CD4-positive, alpha-beta T cell (primary cell): ENCODE measurements at regions not wholly inside any gene's neighbourhood (a gene's known extent, or its start where the extent isn't known, plus 50 kb on each side); places are given as distances from the start of the nearest gene placed in this dataset.

Experiments used
- ATAC-seq: fragments of 200-7000 bp; cut with Tn5 transposase; one replicate; pipeline ENCODE4 v1.10.0; 2022; ENCODE audit warnings: mild to moderate bottlenecking; ENCODE audit not compliant: poor library complexity
- CTCF ChIA-PET: fragments of 350-600 bp; sonication (Branson Sonifier 250); formaldehyde crosslinking; loops from one replicate; lab custom pipeline; 2021; ENCODE audit warnings: antibody characterized with exemption, inconsistent platforms; lab: Charles Lee
- POLR2A ChIA-PET: fragments of 350-600 bp; sonication (Branson Sonifier 250); formaldehyde crosslinking; loops from one replicate; lab custom pipeline; 2021; ENCODE audit warnings: antibody characterized with exemption, inconsistent platforms; lab: Charles Lee
- DNase-seq, 14 experiments: peaks; one replicate each; pipeline ENCODE4 v3.0.0-alpha.2; 2013 to 2020; ENCODE audit warnings: mixed read lengths in 2 of 14
- H3K27ac ChIP-seq, 2 donors: one replicate each; pipeline versions ENCODE4 v1.5.1 to v1.7.0; 2013; ENCODE audit warnings: low read length in 2 of 2, low read depth in 1 of 2, mild to moderate bottlenecking in 1 of 2
- H3K27me3 ChIP-seq, 2 experiments: 1 replicate in 1 of 2; 2 replicates in 1 of 2; pipeline versions ENCODE4 v1.6.1 to v1.7.0; 2013; ENCODE audit warnings: low read length in 2 of 2, control low read depth in 1 of 2, mild to moderate bottlenecking in 1 of 2, moderate library complexity in 1 of 2; ENCODE audit not compliant: insufficient read depth in 2 of 2, control insufficient read depth in 1 of 2
- H3K36me3 ChIP-seq: one replicate; pipeline ENCODE4 v1.6.1; 2013; ENCODE audit warnings: low read length, control low read depth; ENCODE audit not compliant: insufficient read depth
- H3K4me1 ChIP-seq: one replicate; pipeline ENCODE4 v1.6.1; 2013; ENCODE audit warnings: low read length, control low read depth; ENCODE audit not compliant: insufficient read depth
- H3K4me3 ChIP-seq: one replicate; pipeline ENCODE4 v1.5.1; 2013; ENCODE audit warnings: mild to moderate bottlenecking, low read length, moderate library complexity
- H3K9me3 ChIP-seq, 2 experiments: 1 replicate in 1 of 2; 2 replicates in 1 of 2; pipeline versions ENCODE4 v1.6.1 to v1.7.0; 2013; ENCODE audit warnings: low read length in 2 of 2, mild to moderate bottlenecking in 2 of 2, control low read depth in 1 of 2, moderate library complexity in 1 of 2; ENCODE audit not compliant: control insufficient read depth in 1 of 2, insufficient read depth in 1 of 2
- H3K27ac Mint-ChIP-seq: one replicate; pipeline ENCODE4 v1.8.0; 2020; ENCODE audit warnings: mixed read lengths
- H3K27me3 Mint-ChIP-seq: one replicate; pipeline ENCODE4 v1.8.0; 2021; ENCODE audit warnings: mixed read lengths
- H3K36me3 Mint-ChIP-seq: one replicate; pipeline ENCODE4 v1.8.0; 2021; ENCODE audit warnings: low read depth, mixed read lengths
- H3K4me1 Mint-ChIP-seq: one replicate; pipeline ENCODE4 v1.8.0; 2021; ENCODE audit warnings: low read depth, mixed read lengths
- H3K4me3 Mint-ChIP-seq: one replicate; pipeline ENCODE4 v1.8.0; 2020; ENCODE audit warnings: mild to moderate bottlenecking, mixed read lengths
- H3K9me3 Mint-ChIP-seq: one replicate; pipeline ENCODE4 v1.8.0; 2020; ENCODE audit warnings: mixed read lengths
- intact Hi-C, 2 experiments: fragments of 100-400 bp; cut with DNase I in 1 of 2; cut with micrococcal nuclease in 1 of 2; formaldehyde crosslinking; loops; one replicate each; pipeline versions ENCODE4 v1.15.1 to v1.9.0; 2023 to 2025; cut with DNase I, micrococcal nuclease
- TF ChIP-seq, protein P1 (sequence below): fragments of 200-600 bp; IDR thresholded peaks from one replicate; pipeline ENCODE4 v1.8.0; 2022; ENCODE audit warnings: antibody characterized with exemption, mild to moderate bottlenecking

DNA sequence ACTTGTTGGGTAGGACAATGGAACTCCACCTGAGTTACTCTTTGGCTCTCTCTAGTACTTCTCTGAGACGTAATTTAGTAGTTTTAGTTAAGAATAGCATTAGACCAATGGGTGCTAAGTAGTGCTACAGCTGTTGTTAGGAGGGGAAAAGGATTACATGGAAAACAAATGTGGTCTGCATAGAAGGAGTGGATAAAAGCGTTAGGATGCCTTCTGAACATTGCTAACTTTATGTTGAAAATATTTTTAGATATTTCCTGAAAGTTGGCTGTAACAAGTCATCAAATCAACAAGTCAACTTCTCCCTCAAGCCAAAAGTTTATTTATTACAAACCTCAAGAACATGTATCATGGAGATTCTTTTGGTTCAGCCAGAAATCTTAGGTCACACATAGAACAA is 409.5 kb upstream of the MEF2C start:
- POLR2A ChIA-PET = no interaction called here
- no peak overlapping the region for H3K27ac ChIP-seq
- H3K4me1 Mint-ChIP-seq = no peaks in the 10 kb centered on the region

GRCh38 chr5:89289604-89290003 is 406.6 kb upstream of the MEF2C start:
- H3K4me3 Mint-ChIP-seq = no peak overlapping the region
- ATAC-seq (no peak), DNase-seq (no peak)
- no peak overlapping the region for H3K4me3 ChIP-seq
- no peak overlapping the region for H3K27ac ChIP-seq
- no peaks in the 10 kb centered on the region for H3K9me3 Mint-ChIP-seq
- H3K9me3 ChIP-seq = no peaks in the 10 kb centered on the region
- TF ChIP-seq, protein P1, sequence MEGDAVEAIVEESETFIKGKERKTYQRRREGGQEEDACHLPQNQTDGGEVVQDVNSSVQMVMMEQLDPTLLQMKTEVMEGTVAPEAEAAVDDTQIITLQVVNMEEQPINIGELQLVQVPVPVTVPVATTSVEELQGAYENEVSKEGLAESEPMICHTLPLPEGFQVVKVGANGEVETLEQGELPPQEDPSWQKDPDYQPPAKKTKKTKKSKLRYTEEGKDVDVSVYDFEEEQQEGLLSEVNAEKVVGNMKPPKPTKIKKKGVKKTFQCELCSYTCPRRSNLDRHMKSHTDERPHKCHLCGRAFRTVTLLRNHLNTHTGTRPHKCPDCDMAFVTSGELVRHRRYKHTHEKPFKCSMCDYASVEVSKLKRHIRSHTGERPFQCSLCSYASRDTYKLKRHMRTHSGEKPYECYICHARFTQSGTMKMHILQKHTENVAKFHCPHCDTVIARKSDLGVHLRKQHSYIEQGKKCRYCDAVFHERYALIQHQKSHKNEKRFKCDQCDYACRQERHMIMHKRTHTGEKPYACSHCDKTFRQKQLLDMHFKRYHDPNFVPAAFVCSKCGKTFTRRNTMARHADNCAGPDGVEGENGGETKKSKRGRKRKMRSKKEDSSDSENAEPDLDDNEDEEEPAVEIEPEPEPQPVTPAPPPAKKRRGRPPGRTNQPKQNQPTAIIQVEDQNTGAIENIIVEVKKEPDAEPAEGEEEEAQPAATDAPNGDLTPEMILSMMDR = no peak
- H3K36me3 ChIP-seq = no peaks in the 10 kb centered on the region
- no peaks in the 10 kb centered on the region for H3K4me1 Mint-ChIP-seq
- intact Hi-C loops = no loop called here
- no peaks in the 10 kb centered on the region for H3K27me3 Mint-ChIP-seq
- ChIA-PET CTCF (no interaction called here), POLR2A (no interaction called here)
- no peaks in the 10 kb centered on the region for H3K36me3 Mint-ChIP-seq
- no peaks in the 10 kb centered on the region for H3K4me1 ChIP-seq
- no peaks in the 10 kb centered on the region for H3K27me3 ChIP-seq
- no peak overlapping the region for H3K27ac Mint-ChIP-seq

More for the DNA sequence above, 409.5 kb upstream of the MEF2C start:
- no peaks in the 10 kb centered on the region for H3K36me3 ChIP-seq
- Mint-ChIP-seq H3K9me3 (no peaks in the 10 kb centered on the region), H3K36me3 (no peaks in the 10 kb centered on the region), H3K27ac (no peak overlapping the region), H3K4me3 (no peak overlapping the region), H3K27me3 (no peaks in the 10 kb centered on the region)
- DNase-seq (no peak), ATAC-seq (no peak)
- no peak overlapping the region for H3K4me3 ChIP-seq
- no peaks in the 10 kb centered on the region for H3K9me3 ChIP-seq
- H3K4me1 ChIP-seq = no peaks in the 10 kb centered on the region
- intact Hi-C loops = no loop called here
- no peaks in the 10 kb centered on the region for H3K27me3 ChIP-seq
- TF ChIP-seq, protein P1 = no peak
- CTCF ChIA-PET = no interaction called here

GRCh38 chr5:89287964-89288363 is 405.0 kb upstream of the MEF2C start:
- no peaks in the 10 kb centered on the region for H3K9me3 Mint-ChIP-seq

More at GRCh38 chr5:89287964-89288363, 405.0 kb upstream of the MEF2C start:
- POLR2A ChIA-PET = no interaction called here
- no peak overlapping the region for H3K27ac Mint-ChIP-seq
- no peaks in the 10 kb centered on the region for H3K27me3 ChIP-seq
- no peak overlapping the region for H3K27ac ChIP-seq
- intact Hi-C loops = no loop called here
- no peak for DNase-seq
- H3K4me3 ChIP-seq = no peak overlapping the region
- CTCF ChIA-PET = no interaction called here
- no peaks in the 10 kb centered on the region for H3K4me1 ChIP-seq
- no peak overlapping the region for H3K4me3 Mint-ChIP-seq
- no peaks in the 10 kb centered on the region for H3K36me3 ChIP-seq
- H3K36me3 Mint-ChIP-seq = no peaks in the 10 kb centered on the region
- H3K27me3 Mint-ChIP-seq = no peaks in the 10 kb centered on the region
- H3K4me1 Mint-ChIP-seq = no peaks in the 10 kb centered on the region
- H3K9me3 ChIP-seq = no peaks in the 10 kb centered on the region
- ATAC-seq = no peak
- TF ChIP-seq, protein P1 = no peak
